MM.1S (cell line): ENCODE measurements at regions not wholly inside any gene's neighbourhood (a gene's known extent, or its start where the extent isn't known, plus 50 kb on each side); places are given as distances from the start of the nearest gene placed in this dataset.

Experiments
- DNase-seq: peaks from one replicate; pipeline ENCODE4 v3.0.0-alpha.2; 2015
- H2AFZ ChIP-seq: fragments of 300-600 bp; sonication (generic); 2 replicates; pipeline ENCODE4 v1.6.0; 2016; ENCODE audit warnings: antibody characterized with exemption, low read length
- H3F3A ChIP-seq: fragments of 300-600 bp; sonication (generic); 2 replicates; pipeline ENCODE4 v1.6.1; 2016; ENCODE audit warnings: mild to moderate bottlenecking, antibody characterized with exemption, low read length, moderate library complexity, mixed read lengths; ENCODE audit not compliant: insufficient read depth
- H3K27ac ChIP-seq: fragments of 300-600 bp; sonication (generic); 2 replicates; pipeline ENCODE4 v1.5.1; 2016; ENCODE audit warnings: mild to moderate bottlenecking, low read length
- H3K27me3 ChIP-seq: fragments of 300-600 bp; sonication (generic); replicated peaks from 2 replicates; pipeline ENCODE4 v1.6.0; 2016; ENCODE audit warnings: low read length; ENCODE audit not compliant: insufficient read depth
- H3K36me3 ChIP-seq: fragments of 300-600 bp; sonication (generic); replicated peaks from 2 replicates; pipeline ENCODE4 v1.6.1; 2016; ENCODE audit warnings: mild to moderate bottlenecking, low read length, mixed read lengths; ENCODE audit not compliant: insufficient read depth
- H3K4me1 ChIP-seq: fragments of 300-600 bp; sonication (generic); 2 replicates; pipeline ENCODE4 v1.6.1; 2016; ENCODE audit warnings: low read length, mixed read lengths
- H3K4me2 ChIP-seq: fragments of 300-600 bp; sonication (generic); 2 replicates; pipeline ENCODE4 v1.6.0; 2016; ENCODE audit warnings: low read depth, low read length
- H3K4me3 ChIP-seq: fragments of 300-600 bp; sonication (generic); 2 replicates; pipeline ENCODE4 v1.5.1; 2016; ENCODE audit warnings: low read length, mixed read lengths
- H3K79me2 ChIP-seq: fragments of 300-600 bp; sonication (generic); 2 replicates; pipeline ENCODE4 v1.6.1; 2016; ENCODE audit warnings: mixed run types, low read length, mixed read lengths
- H3K9ac ChIP-seq: fragments of 300-600 bp; sonication (generic); 2 replicates; pipeline ENCODE4 v1.6.1; 2016; ENCODE audit warnings: low read length, mixed read lengths
- H3K9me2 ChIP-seq: fragments of 300-600 bp; sonication (generic); replicated peaks from 2 replicates; pipeline ENCODE4 v1.6.1; 2016; ENCODE audit warnings: mild to moderate bottlenecking, low read length, mixed read lengths; ENCODE audit not compliant: insufficient read depth
- H3K9me3 ChIP-seq: fragments of 300-600 bp; sonication (generic); replicated peaks from 2 replicates; pipeline ENCODE4 v1.6.1; 2016; ENCODE audit warnings: mild to moderate bottlenecking, low read length, mixed read lengths; ENCODE audit not compliant: insufficient read depth
- H4K20me1 ChIP-seq: fragments of 300-600 bp; sonication (generic); 2 replicates; pipeline ENCODE4 v1.6.1; 2016; ENCODE audit warnings: mild to moderate bottlenecking, low read length, moderate library complexity, mixed read lengths; ENCODE audit not compliant: insufficient read depth
- CTCF ChIP-seq: fragments of 300-600 bp; sonication (generic); IDR thresholded peaks from 2 replicates; pipeline ENCODE4 v1.5.1; 2016; ENCODE audit warnings: antibody characterized with exemption, low read length, mixed read lengths
- EZH2 ChIP-seq: fragments of 300-600 bp; sonication (generic); optimal IDR thresholded peaks from 2 replicates; pipeline ENCODE3; 2017; ENCODE audit warnings: low read depth, mild to moderate bottlenecking, antibody characterized with exemption, low read length, mixed read lengths
- EZH2phosphoT487 ChIP-seq: fragments of 300-600 bp; sonication (generic); IDR thresholded peaks from 2 replicates; pipeline ENCODE4 v1.6.1; 2018; ENCODE audit warnings: antibody characterized with exemption, low read length

DNA sequence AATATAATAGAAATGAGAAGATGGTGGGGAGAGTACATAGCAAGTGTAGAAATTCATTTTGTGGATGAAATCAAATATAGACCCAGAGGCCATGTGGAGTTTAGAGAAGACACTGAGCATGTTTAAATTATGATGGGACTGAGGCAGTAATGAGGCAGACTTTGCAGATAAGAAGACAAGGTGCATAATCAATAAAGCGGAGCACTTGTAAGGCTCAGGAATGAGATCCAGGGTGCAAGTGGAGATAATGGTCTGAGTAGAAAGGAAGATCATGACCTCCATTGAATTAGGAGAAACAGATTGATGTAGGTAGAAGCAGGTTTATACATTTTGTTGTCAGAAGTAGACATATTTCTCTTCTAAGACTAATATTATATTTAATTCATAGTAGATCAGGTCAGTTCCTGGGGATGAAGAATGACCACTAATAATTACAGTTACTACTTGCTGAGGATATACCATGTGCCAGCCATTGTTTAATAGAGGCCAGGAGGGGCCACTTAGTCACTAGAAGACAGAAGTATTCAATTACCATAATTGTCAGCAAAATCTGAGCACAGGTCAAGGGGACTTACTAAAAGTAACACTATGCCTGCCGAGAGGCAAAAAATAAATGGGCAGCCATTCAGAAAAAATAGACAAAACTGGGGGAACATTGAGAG is 479.8 kb downstream of the DNAH5 start:
- H3K79me2 ChIP-seq = no peaks in the 10 kb centered on the region
- no peaks in the 10 kb centered on the region for H3K9me2 ChIP-seq
- no peaks in the 10 kb centered on the region for H4K20me1 ChIP-seq
- H3K27me3 ChIP-seq = no peaks in the 10 kb centered on the region
- H3K4me2 ChIP-seq = no peak overlapping the region
- H3K4me1 ChIP-seq = no peaks in the 10 kb centered on the region
- H3K36me3 ChIP-seq = no peaks in the 10 kb centered on the region
- H3F3A ChIP-seq = no peaks in the 10 kb centered on the region
- no peaks in the 10 kb centered on the region for H3K9me3 ChIP-seq
- no peak overlapping the region for H3K9ac ChIP-seq
- H2AFZ ChIP-seq = no peak overlapping the region
- DNase-seq = no peak
- H3K27ac ChIP-seq = no peak overlapping the region
- H3K4me3 ChIP-seq = no peak overlapping the region
- TF ChIP-seq CTCF = no peak
- no peak for TF ChIP-seq EZH2
- TF ChIP-seq EZH2phosphoT487 = no peak

DNA sequence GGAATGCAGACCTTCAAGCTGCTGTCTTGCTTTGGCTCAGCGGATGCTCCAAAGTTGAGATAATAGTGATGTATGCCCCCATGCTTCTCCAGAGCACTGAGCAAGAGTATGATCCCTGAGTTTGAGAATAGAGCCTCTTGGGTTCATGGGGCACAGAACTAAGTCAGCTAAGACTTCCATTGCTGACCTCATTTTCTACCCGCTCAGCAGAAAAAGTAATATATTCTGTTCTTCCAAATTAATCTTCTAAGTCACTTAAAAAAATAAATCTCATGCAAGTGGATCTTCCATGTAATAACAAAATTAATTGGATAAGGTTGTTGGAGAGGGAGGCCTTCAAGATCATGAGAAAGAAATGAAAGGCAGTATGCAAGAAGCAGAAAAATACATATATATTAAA is 483.9 kb downstream of the DNAH5 start:
- no peaks in the 10 kb centered on the region for H4K20me1 ChIP-seq
- TF ChIP-seq EZH2phosphoT487 (no peak), EZH2 (no peak), CTCF (no peak)

GRCh38 chr5:13454050-13454449 is 490.4 kb downstream of the DNAH5 start:
- no peak overlapping the region for H2AFZ ChIP-seq
- no peak for DNase-seq
- no peaks in the 10 kb centered on the region for H3K9me3 ChIP-seq
- no peak overlapping the region for H3K9ac ChIP-seq
- no peaks in the 10 kb centered on the region for H3K36me3 ChIP-seq
- TF ChIP-seq CTCF = no peak
- no peak for TF ChIP-seq EZH2phosphoT487
- TF ChIP-seq EZH2 = no peak
- no peaks in the 10 kb centered on the region for H3K27me3 ChIP-seq
- H3F3A ChIP-seq = no peaks in the 10 kb centered on the region
- no peak overlapping the region for H3K27ac ChIP-seq
- no peaks in the 10 kb centered on the region for H4K20me1 ChIP-seq
- H3K4me1 ChIP-seq = no peaks in the 10 kb centered on the region
- H3K79me2 ChIP-seq = no peaks in the 10 kb centered on the region
- H3K4me3 ChIP-seq = no peak overlapping the region
- H3K4me2 ChIP-seq = no peak overlapping the region
- H3K9me2 ChIP-seq = no peaks in the 10 kb centered on the region

More for the DNA sequence above, 483.9 kb downstream of the DNAH5 start:
- Histone ChIP-seq H3K4me2 (no peak overlapping the region), H3K9me2 (no peaks in the 10 kb centered on the region), H3K4me3 (no peak overlapping the region), H2AFZ (no peak overlapping the region), H3K9ac (no peak overlapping the region), H3K79me2 (no peaks in the 10 kb centered on the region), H3F3A (no peaks in the 10 kb centered on the region), H3K9me3 (no peaks in the 10 kb centered on the region), H3K27ac (no peak overlapping the region), H3K36me3 (no peaks in the 10 kb centered on the region), H3K4me1 (no peaks in the 10 kb centered on the region), H3K27me3 (no peaks in the 10 kb centered on the region)
- DNase-seq = no peak
